ENCODE measurements at regions not wholly inside any gene's neighbourhood (a gene's known extent, or its start where the extent isn't known, plus 50 kb on each side); places are given as distances from the start of the nearest gene placed in this dataset.

DNA sequence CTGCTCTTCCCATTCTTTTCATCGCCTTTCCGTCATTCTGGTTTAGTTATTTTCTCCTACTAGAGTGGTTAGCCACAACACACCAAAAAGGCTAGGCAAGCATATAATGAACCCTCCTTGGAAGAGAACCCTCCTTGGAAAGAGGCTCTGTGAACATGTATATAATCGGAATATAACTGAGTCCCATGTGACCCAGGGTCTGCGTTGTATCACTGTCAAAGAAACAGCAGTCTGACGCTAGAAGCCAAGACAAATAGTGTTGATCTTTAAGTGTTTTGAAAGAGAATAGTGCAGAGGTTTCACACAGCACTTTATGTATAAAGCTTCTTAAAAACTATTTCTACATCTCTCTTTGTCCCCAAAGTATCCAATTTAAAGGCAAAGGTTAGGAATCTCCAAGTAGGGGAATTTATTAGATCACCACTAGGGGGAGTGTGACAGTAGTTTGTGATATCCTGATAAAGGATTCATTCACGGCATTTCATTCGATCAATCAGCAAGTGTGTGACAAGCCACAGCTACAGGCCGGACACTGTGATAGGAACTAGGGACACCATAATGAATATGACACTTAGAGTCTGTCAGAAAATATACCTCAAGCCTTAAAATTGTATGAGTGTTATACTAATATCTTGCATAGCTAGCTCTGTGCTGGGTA, 395.3 kb downstream of the CD109 start:
- ATAC-seq (no peak), DNase-seq (no peak)
- POLR2A ChIA-PET = no interaction called here

DNA sequence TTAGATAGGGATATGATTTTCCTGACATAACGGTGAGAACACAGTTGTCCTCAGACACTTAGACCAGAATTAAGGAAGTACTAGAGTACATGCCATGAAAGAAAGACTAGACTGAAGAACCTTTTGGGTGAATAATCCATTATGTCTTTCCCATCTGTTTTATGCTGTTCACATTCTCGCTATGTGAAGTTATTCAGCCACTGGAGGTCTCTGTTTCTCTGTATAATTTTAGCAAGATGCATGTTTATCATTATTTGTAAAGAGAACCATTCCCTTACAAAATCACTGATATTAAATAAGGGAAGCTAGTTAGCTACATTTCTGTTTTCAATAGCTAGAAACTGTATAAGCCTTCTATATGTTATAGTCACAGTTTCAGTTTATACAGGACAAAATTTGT, 391.9 kb downstream of the CD109 start:
- CTCF ChIA-PET = no interaction called here
- H3K4me3 Mint-ChIP-seq = no peak overlapping the region

More for the DNA sequence above, 395.3 kb downstream of the CD109 start:
- CTCF ChIA-PET = interaction anchor here (0.6 to 2.6 kb wide), 11 partner anchors 14 to 1118 kb away, joined by 3 to 31 read pairs (median 3); partner anchors contain the start of gene COL12A1
- H3K4me1 Mint-ChIP-seq (ENCODE audit: low read depth) = no peaks in the 10 kb centered on the region
- no peak overlapping the region for H3K4me3 Mint-ChIP-seq
- H3K27me3 Mint-ChIP-seq (ENCODE audit: low read depth) = no peaks in the 10 kb centered on the region
- no peak overlapping the region for H3K27ac Mint-ChIP-seq
- no peaks in the 10 kb centered on the region for H3K36me3 Mint-ChIP-seq (ENCODE audit: low read depth)
- no peaks in the 10 kb centered on the region for H3K9me3 Mint-ChIP-seq (ENCODE audit: insufficient read depth)

DNA sequence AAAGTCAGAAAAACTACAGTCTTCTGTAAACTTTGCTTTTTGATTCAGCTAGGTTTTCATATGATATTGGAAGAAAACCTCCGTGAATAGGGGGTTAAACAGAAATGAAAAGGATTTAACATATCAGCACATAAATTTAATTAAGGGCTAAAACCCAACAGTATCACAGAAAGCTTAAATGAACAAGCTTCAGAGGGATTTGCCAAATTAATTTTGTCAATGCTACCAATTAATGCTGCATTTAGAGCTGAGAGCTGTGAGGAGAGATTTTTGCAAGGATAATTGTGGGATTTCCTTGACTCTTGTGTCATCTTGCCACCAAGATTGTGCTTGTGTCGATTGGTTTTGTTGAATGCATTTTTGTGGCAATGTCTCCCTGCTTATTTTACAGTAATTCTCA, 379.9 kb downstream of the CD109 start:
- no peak overlapping the region for H3K27ac Mint-ChIP-seq
- H3K9me3 Mint-ChIP-seq (ENCODE audit: insufficient read depth) = no peaks in the 10 kb centered on the region
- H3K27me3 Mint-ChIP-seq (ENCODE audit: low read depth) = no peaks in the 10 kb centered on the region
- DNase-seq (no peak), ATAC-seq (no peak)
- no peaks in the 10 kb centered on the region for H3K36me3 Mint-ChIP-seq (ENCODE audit: low read depth)
- no peak overlapping the region for H3K4me3 Mint-ChIP-seq
- CTCF ChIA-PET = interaction anchor here (0.7 kb wide), 1 partner anchor 15 kb away, joined by 3 read pairs; no protein-coding TSS in a partner anchor
- POLR2A ChIA-PET = no interaction called here
- no peaks in the 10 kb centered on the region for H3K4me1 Mint-ChIP-seq (ENCODE audit: low read depth)

More for the DNA sequence above, 391.9 kb downstream of the CD109 start:
- Mint-ChIP-seq H3K9me3 (ENCODE audit: insufficient read depth) (no peaks in the 10 kb centered on the region), H3K27me3 (ENCODE audit: low read depth) (no peaks in the 10 kb centered on the region), H3K4me1 (ENCODE audit: low read depth) (no peaks in the 10 kb centered on the region), H3K36me3 (ENCODE audit: low read depth) (no peaks in the 10 kb centered on the region), H3K27ac (no peak overlapping the region)
- ATAC-seq = no peak
- POLR2A ChIA-PET = no interaction called here
- DNase-seq = no peak

DNA sequence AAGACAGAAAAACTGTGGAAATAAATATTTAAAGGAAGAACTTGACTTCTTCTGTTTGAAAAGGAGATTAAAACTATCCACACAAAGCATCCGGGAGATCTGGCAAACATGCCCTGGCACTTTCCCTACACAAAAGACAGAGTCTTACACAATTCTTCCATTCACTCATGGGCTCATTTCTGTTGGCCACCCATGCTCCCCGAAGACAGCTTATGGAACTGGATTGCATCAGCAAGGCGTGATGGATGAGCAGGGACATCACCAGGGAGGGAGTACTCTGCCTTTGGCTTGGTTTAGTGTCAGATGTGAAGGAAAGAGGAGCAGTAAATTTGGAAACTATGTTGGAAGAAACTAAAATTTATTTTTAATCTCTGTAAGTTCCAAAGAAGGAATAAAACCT, 379.3 kb downstream of the CD109 start:
- CTCF ChIA-PET = interaction anchor here (0.7 kb wide), 1 partner anchor 16 kb away, joined by 3 read pairs; no protein-coding TSS in a partner anchor
- Mint-ChIP-seq H3K9me3 (ENCODE audit: insufficient read depth) (no peaks in the 10 kb centered on the region), H3K4me1 (ENCODE audit: low read depth) (no peaks in the 10 kb centered on the region), H3K36me3 (ENCODE audit: low read depth) (no peaks in the 10 kb centered on the region), H3K27me3 (ENCODE audit: low read depth) (no peaks in the 10 kb centered on the region), H3K27ac (no peak overlapping the region), H3K4me3 (no peak overlapping the region)
- POLR2A ChIA-PET = interaction anchor here (0.5 kb wide), 1 partner anchor 34 kb away, joined by 5 read pairs; no protein-coding TSS in a partner anchor
- ATAC-seq (no peak), DNase-seq (no peak)

DNA sequence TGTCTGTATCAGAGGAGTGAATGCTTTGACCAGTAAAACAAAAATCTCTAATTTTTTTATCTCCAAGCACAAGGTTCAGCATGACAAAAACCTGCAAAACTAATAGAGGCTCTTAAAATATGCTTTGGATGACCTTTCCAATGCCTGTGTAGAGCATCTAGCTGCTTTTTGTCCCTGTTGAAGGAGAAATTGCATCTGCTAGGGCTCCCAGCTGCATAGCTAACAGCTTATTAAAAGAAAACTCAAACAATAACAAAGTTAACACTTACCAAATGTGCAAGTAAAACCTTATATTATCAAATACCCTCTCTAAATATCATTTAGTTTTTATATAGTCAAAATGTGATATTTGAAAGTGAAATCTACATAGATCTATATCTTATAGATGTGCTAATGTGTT, 378.6 kb downstream of the CD109 start:
- POLR2A ChIA-PET = no interaction called here
- Mint-ChIP-seq H3K36me3 (ENCODE audit: low read depth) (no peaks in the 10 kb centered on the region), H3K4me1 (ENCODE audit: low read depth) (no peaks in the 10 kb centered on the region), H3K4me3 (no peak overlapping the region), H3K27me3 (ENCODE audit: low read depth) (no peaks in the 10 kb centered on the region), H3K9me3 (ENCODE audit: insufficient read depth) (no peaks in the 10 kb centered on the region), H3K27ac (no peak overlapping the region)
- CTCF ChIA-PET = no interaction called here
- DNase-seq = no peak
- no peak for ATAC-seq

DNA sequence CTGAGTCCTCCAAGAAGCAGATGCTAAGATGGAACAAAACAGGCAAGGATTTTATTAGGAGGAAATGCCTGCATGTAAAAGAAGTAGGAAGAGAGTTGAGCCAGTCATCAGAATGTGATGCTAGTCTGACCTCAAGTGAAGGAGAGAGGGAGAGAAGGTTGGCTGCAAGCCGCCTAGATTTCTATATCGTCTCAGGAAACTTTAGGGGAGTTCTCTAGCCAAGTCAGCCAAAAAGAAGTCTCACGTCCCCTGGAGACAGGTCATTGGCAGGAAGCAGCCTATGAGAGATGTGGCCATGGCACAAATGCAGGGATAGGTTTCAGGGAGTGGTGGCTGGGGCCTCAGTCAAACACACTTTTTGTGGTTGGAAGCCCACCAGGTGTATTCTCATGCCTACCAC, 378.0 kb downstream of the CD109 start:
- Mint-ChIP-seq H3K4me1 (ENCODE audit: low read depth) (no peaks in the 10 kb centered on the region), H3K9me3 (ENCODE audit: insufficient read depth) (no peaks in the 10 kb centered on the region), H3K4me3 (no peak overlapping the region), H3K27ac (no peak overlapping the region), H3K36me3 (ENCODE audit: low read depth) (no peaks in the 10 kb centered on the region), H3K27me3 (ENCODE audit: low read depth) (no peaks in the 10 kb centered on the region)
- CTCF ChIA-PET = no interaction called here
- no peak for DNase-seq
- POLR2A ChIA-PET = no interaction called here
- no peak for ATAC-seq

DNA sequence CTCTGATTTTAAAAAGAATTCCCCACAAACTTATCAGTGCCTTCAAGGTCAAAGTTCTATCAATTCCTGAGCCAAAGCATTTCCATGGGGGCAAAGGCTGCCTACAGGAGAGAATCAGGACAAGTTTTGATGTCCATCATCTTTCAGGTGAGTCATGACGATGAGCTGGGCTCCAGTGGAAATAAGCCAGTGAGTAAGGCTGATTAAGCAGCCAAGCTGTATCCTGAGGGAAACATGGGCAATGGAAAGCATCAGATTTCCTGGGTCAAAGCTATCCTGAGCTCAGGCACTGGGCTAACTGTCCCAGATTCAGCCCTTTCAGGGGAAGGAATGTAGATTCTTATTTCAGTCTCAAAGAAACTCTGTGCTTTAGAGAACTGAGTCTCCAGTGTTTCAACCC, 377.4 kb downstream of the CD109 start:
- DNase-seq = no peak
- ChIA-PET CTCF (no interaction called here), POLR2A (no interaction called here)
- Mint-ChIP-seq H3K27ac (no peak overlapping the region), H3K4me3 (no peak overlapping the region), H3K4me1 (ENCODE audit: low read depth) (no peaks in the 10 kb centered on the region), H3K36me3 (ENCODE audit: low read depth) (no peaks in the 10 kb centered on the region), H3K9me3 (ENCODE audit: insufficient read depth) (no peaks in the 10 kb centered on the region), H3K27me3 (ENCODE audit: low read depth) (no peaks in the 10 kb centered on the region)
- ATAC-seq = no peak

DNA sequence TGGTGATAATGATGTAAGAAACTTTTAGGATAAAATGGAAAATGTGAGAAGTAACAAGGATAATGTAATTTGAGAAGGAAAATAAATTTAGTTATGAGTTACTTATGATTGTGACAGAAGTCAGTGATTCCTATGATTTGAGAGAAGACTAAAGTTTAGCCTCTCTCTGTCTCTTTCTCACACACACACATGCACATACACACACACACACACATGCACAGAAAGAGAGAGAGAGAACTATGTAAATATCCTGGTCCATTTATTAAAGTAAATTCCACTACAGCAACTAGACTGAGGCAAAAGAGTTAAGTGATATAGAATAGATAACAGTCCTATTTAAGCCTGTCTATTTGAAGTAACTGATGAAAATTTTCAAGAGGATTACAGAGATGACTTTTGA, 375.2 kb downstream of the CD109 start:
- Mint-ChIP-seq H3K4me1 (ENCODE audit: low read depth) (no peaks in the 10 kb centered on the region), H3K4me3 (no peak overlapping the region), H3K36me3 (ENCODE audit: low read depth) (no peaks in the 10 kb centered on the region), H3K27ac (no peak overlapping the region), H3K9me3 (ENCODE audit: insufficient read depth) (no peaks in the 10 kb centered on the region), H3K27me3 (ENCODE audit: low read depth) (peaks cover 4% of the 10 kb centered on the region)
- ATAC-seq = no peak
- no peak for DNase-seq
- CTCF ChIA-PET = no interaction called here
- POLR2A ChIA-PET = no interaction called here

DNA sequence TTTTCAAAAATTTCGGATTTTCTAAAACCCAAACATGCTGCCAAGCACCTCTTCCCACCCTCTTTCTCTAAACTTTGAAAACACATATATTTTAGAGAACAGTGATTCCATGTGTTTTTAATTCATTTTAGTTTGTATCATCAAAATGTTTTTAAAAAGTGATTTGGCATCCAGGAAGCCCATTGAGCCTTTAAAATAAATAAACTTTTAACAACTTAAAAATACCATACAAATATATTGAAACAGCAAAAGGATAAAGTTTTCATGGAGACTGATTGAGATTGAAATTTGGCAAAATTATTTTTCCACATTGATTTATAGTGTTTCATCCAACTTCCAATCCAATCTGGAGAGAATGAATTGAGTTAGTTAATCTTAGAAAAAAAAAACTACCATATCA, 374.7 kb downstream of the CD109 start:
- H3K4me3 Mint-ChIP-seq = no peak overlapping the region
- H3K9me3 Mint-ChIP-seq (ENCODE audit: insufficient read depth) = no peaks in the 10 kb centered on the region
- DNase-seq (no peak), ATAC-seq (no peak)
- POLR2A ChIA-PET = no interaction called here
- no peaks in the 10 kb centered on the region for H3K4me1 Mint-ChIP-seq (ENCODE audit: low read depth)
- no peak overlapping the region for H3K27ac Mint-ChIP-seq
- H3K36me3 Mint-ChIP-seq (ENCODE audit: low read depth) = no peaks in the 10 kb centered on the region
- H3K27me3 Mint-ChIP-seq (ENCODE audit: low read depth) = peaks cover 4% of the 10 kb centered on the region
- CTCF ChIA-PET = no interaction called here

DNA sequence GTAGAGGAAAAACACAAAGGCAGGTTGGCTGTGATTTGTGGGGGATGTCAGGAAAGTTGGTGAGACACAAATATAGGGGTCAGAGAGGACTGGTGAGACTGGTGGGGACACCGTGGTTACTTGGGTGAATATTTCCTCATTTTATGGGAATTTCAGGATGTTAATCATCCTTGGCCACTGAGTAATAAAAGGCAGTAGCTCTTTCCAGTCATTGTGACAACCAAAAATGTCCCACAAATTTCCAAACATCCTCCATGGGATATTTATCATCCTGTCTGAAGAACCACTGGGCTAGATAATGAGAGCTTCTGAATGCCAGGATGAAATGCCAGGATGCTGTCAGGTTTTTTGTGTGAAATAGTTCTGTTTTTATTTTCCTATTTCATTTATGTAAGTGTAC, 374.1 kb downstream of the CD109 start:
- no peak for ATAC-seq
- Mint-ChIP-seq H3K27ac (no peak overlapping the region), H3K4me1 (ENCODE audit: low read depth) (no peaks in the 10 kb centered on the region), H3K27me3 (ENCODE audit: low read depth) (peaks cover 4% of the 10 kb centered on the region), H3K9me3 (ENCODE audit: insufficient read depth) (no peaks in the 10 kb centered on the region), H3K36me3 (ENCODE audit: low read depth) (no peaks in the 10 kb centered on the region), H3K4me3 (no peak overlapping the region)
- DNase-seq = no peak
- CTCF ChIA-PET = no interaction called here
- POLR2A ChIA-PET = no interaction called here

DNA sequence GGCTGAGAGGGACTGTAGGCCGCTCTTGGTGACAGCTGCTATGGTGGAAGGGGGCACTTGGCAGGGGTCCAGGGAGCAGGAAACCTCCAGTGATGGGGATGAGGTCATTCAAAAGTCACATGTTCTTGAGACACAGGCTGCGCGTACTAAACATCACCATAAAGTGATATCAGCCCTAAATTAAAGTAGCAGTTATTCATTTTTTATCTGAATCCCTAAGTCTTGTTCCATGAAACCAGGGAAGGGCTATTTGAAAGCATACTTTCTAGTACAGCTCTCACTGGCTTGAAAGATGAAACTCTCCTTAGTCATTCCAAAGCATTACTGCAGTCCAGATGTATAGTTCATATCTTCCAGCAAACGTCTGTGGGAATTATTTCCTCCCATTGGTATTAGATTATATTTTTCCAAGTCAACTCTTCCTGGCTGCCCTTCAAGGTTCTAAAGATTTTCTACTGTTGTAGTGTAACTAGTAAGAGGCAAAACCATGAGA, 373.1 kb downstream of the CD109 start:
- Mint-ChIP-seq H3K27ac (no peak overlapping the region), H3K4me3 (no peak overlapping the region), H3K36me3 (ENCODE audit: low read depth) (no peaks in the 10 kb centered on the region), H3K27me3 (ENCODE audit: low read depth) (peaks cover 4% of the 10 kb centered on the region), H3K4me1 (ENCODE audit: low read depth) (no peaks in the 10 kb centered on the region), H3K9me3 (ENCODE audit: insufficient read depth) (no peaks in the 10 kb centered on the region)
- DNase-seq (no peak), ATAC-seq (no peak)
- POLR2A ChIA-PET = no interaction called here
- CTCF ChIA-PET = no interaction called here

DNA sequence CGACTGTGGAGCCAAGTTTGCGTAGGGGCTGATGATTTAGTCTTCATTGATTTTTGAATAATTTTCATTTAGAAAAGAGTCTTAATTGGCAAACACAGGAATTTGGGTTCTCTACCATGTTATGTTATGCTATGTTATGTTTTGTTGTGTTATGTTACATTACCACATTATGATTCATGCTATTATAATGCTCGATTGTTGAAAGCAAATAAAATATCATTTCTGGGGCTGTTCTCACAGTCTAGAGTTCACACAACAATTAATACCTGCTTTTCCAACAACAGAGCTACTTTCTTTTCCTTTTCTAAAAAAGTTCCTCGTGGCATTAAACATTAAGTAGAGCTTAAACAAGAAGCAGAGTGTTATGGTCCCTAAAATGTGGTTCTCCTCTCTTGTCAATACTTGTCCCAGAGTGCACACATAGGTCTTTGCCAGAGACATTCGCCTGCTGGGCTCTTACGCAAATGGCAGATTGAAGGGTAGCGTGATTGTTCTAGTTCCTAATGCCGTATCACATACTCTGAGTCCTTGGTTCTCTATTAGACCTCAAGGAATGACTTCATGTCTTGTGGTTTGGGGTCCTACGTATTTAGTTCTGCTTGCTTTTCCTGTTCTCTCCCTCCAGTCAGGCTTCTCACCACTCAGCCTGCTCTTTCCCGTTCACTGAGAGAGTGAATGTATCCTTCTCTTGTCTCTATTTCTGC, 370.3 kb downstream of the CD109 start:
- Mint-ChIP-seq H3K4me3 (no peak overlapping the region), H3K36me3 (ENCODE audit: low read depth) (no peaks in the 10 kb centered on the region), H3K27me3 (ENCODE audit: low read depth) (peaks cover 4% of the 10 kb centered on the region), H3K9me3 (ENCODE audit: insufficient read depth) (no peaks in the 10 kb centered on the region), H3K4me1 (ENCODE audit: low read depth) (no peaks in the 10 kb centered on the region), H3K27ac (no peak overlapping the region)
- DNase-seq = no peak
- ChIA-PET POLR2A (no interaction called here), CTCF (no interaction called here)
- no peak for ATAC-seq

Measured in activated CD8-positive, alpha-beta T cell treated with anti-CD3 and anti-CD28 coated beads, Interleukin-2, amount 10 ng/mL, durations not matched to agents 7 days and 5 days (primary cell).